Endothelial cell (in vitro differentiated cells): ENCODE measurements at regions not wholly inside any gene's neighbourhood (a gene's known extent, or its start where the extent isn't known, plus 50 kb on each side); places are given as distances from the start of the nearest gene placed in this dataset.

Experiments used
- DNase-seq: peaks from one replicate; pipeline ENCODE4 v3.0.0; 2021; ENCODE audit warnings: low spot score
- H3K27ac Mint-ChIP-seq: one replicate; pipeline ENCODE4 v1.8.0; 2021; ENCODE audit warnings: mixed read lengths, inconsistent platforms; ENCODE audit not compliant: unreplicated experiment
- H3K27me3 Mint-ChIP-seq: one replicate; pipeline ENCODE4 v1.8.0; 2021; ENCODE audit warnings: mild to moderate bottlenecking, moderate library complexity, mixed read lengths, inconsistent platforms; ENCODE audit not compliant: unreplicated experiment
- H3K36me3 Mint-ChIP-seq: one replicate; pipeline ENCODE4 v1.8.0; 2021; ENCODE audit warnings: mild to moderate bottlenecking, low read depth, mixed read lengths, inconsistent platforms; ENCODE audit not compliant: unreplicated experiment
- H3K4me1 Mint-ChIP-seq: one replicate; pipeline ENCODE4 v1.8.0; 2021; ENCODE audit warnings: mild to moderate bottlenecking, mixed read lengths, inconsistent platforms; ENCODE audit not compliant: unreplicated experiment
- H3K4me3 Mint-ChIP-seq: one replicate; pipeline ENCODE4 v1.8.0; 2021; ENCODE audit warnings: mild to moderate bottlenecking, mixed read lengths, inconsistent platforms; ENCODE audit not compliant: unreplicated experiment
- H3K9me3 Mint-ChIP-seq: one replicate; pipeline ENCODE4 v1.8.0; 2021; ENCODE audit warnings: mixed read lengths, inconsistent platforms; ENCODE audit not compliant: unreplicated experiment
- CTCF ChIP-seq: fragments of 200-600 bp; sonication (generic); IDR thresholded peaks from one replicate; pipeline ENCODE4 v1.5.0; 2021; ENCODE audit warnings: antibody characterized with exemption; ENCODE audit not compliant: unreplicated experiment

GRCh38 chr2:23286031-23286757 lies 98.8 kb upstream of the KLHL29 start:
- H3K4me3 Mint-ChIP-seq = no peak overlapping the region
- no peaks in the 10 kb centered on the region for H3K9me3 Mint-ChIP-seq
- no peaks in the 10 kb centered on the region for H3K4me1 Mint-ChIP-seq
- H3K36me3 Mint-ChIP-seq = no peaks in the 10 kb centered on the region
- H3K27ac Mint-ChIP-seq = no peak overlapping the region
- DNase-seq = no peak
- TF ChIP-seq CTCF = no peak
- H3K27me3 Mint-ChIP-seq = no peaks in the 10 kb centered on the region

DNA sequence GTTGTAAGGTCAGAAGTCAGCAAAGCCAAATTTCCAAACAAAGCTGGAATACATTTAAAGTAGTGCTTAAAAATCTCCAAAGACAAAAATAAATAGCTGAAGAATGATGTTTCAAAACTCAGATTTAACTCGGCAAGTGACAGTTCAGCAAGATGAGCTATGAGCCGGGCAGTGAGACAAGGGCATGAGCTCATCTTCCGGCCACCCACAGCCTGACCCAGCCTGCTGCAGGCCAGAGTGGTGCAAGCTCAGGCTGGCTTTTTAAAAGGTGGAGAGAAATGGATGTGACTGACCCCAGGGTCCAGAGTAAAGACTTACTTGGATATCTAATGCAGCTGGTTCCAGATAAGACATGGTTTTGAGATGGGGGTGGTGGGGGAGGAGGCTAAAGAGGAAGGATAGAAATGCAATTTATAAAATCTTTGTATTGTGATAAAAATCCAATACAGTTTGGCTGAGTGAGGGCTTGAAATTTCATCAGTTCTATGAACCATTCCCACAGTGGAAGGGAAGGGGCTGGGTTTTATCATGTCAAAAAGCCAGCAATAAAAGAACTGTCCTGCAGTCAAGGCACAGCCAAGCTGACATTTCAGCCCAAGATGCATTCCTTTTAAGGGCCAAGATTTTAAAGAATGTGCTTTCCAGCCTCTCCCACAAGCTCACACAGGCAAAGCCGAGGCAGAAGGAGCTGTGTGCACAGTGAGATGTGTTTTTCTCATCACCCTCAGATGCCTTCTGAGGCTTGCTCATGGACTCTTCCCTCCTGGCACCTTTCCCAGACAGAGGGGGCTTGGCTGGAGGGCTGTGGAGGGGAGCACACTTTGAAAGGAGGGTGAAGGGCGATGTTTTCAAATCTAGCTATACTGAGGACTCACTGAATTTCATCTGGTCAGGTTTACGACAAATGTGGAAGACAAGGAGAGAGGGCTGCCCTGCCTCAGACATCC lies 97.9 kb upstream of the KLHL29 start:
- DNase-seq = no peak
- TF ChIP-seq CTCF = no peak
- H3K27me3 Mint-ChIP-seq = no peaks in the 10 kb centered on the region
- H3K4me3 Mint-ChIP-seq = no peak overlapping the region
- no peaks in the 10 kb centered on the region for H3K36me3 Mint-ChIP-seq
- no peak overlapping the region for H3K27ac Mint-ChIP-seq
- no peaks in the 10 kb centered on the region for H3K9me3 Mint-ChIP-seq
- no peaks in the 10 kb centered on the region for H3K4me1 Mint-ChIP-seq

GRCh38 chr2:23289671-23290070 lies 95.3 kb upstream of the KLHL29 start:
- DNase-seq = no peak
- Mint-ChIP-seq H3K27me3 (no peaks in the 10 kb centered on the region), H3K4me1 (no peaks in the 10 kb centered on the region), H3K4me3 (no peak overlapping the region), H3K9me3 (no peaks in the 10 kb centered on the region), H3K36me3 (no peaks in the 10 kb centered on the region), H3K27ac (no peak overlapping the region)
- no peak for TF ChIP-seq CTCF

- Mint-ChIP-seq H3K9me3 (no peaks in the 10 kb centered on the region), H3K27me3 (no peaks in the 10 kb centered on the region), H3K4me3 (no peak overlapping the region), H3K4me1 (peaks cover 5% of the 10 kb centered on the region), H3K36me3 (no peaks in the 10 kb centered on the region), H3K27ac (no peak overlapping the region)
- DNase-seq = no peak
- TF ChIP-seq CTCF = no peak
These were observed 93.7 kb upstream of the KLHL29 start for GRCh38 chr2:23291239-23291638.

- H3K4me1 Mint-ChIP-seq = peaks cover 10% of the 10 kb centered on the region
- H3K4me3 Mint-ChIP-seq = no peak overlapping the region
- H3K27me3 Mint-ChIP-seq = no peaks in the 10 kb centered on the region
- no peaks in the 10 kb centered on the region for H3K36me3 Mint-ChIP-seq
- no peak for DNase-seq
- no peaks in the 10 kb centered on the region for H3K9me3 Mint-ChIP-seq
- H3K27ac Mint-ChIP-seq = no peak overlapping the region
- no peak for TF ChIP-seq CTCF
These were observed 93.0 kb upstream of the KLHL29 start for GRCh38 chr2:23292024-23292423.
